ENCODE measurements at regions not wholly inside any gene's neighbourhood (a gene's known extent, or its start where the extent isn't known, plus 50 kb on each side); places are given as distances from the start of the nearest gene placed in this dataset.

DNA sequence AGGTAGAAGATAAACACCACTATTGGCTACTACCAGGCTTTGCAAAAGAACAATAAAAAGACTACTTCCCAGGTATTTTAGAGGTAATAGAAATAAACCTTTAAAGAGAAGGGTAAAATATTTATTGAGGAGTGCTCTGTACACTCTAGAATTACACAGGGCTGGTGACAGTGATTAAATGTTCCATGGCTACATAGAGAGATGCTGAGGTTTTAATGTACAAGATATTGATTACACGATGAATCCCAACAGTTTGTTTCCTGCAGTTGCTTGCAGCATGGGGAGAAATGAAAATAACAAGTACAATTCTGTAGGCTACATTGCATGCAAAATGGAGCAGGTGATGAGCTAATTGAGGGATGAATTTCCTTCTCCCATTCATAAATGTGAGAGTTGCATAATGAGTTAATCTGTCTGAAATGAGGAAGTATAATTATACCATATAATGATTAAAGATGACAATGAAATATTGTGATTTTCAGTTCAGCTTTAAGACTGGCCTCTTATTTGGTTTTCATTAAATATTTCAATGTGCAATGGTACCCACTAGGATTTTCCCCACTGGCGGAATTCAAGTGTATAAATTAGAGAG is 266.1 kb downstream of the SOCS6 start:
- TF ChIP-seq, protein P1, sequence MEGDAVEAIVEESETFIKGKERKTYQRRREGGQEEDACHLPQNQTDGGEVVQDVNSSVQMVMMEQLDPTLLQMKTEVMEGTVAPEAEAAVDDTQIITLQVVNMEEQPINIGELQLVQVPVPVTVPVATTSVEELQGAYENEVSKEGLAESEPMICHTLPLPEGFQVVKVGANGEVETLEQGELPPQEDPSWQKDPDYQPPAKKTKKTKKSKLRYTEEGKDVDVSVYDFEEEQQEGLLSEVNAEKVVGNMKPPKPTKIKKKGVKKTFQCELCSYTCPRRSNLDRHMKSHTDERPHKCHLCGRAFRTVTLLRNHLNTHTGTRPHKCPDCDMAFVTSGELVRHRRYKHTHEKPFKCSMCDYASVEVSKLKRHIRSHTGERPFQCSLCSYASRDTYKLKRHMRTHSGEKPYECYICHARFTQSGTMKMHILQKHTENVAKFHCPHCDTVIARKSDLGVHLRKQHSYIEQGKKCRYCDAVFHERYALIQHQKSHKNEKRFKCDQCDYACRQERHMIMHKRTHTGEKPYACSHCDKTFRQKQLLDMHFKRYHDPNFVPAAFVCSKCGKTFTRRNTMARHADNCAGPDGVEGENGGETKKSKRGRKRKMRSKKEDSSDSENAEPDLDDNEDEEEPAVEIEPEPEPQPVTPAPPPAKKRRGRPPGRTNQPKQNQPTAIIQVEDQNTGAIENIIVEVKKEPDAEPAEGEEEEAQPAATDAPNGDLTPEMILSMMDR (IDR thresholded peaks at IDR 0.05): no peak
- TF ChIP-seq EZH2phosphoT487 (IDR thresholded peaks at IDR 0.05) (no peak), EZH2 (IDR thresholded peaks at IDR 0.05) (no peak)
